HG03066 (cell line): ENCODE measurements at regions not wholly inside any gene's neighbourhood (a gene's known extent, or its start where the extent isn't known, plus 50 kb on each side); places are given as distances from the start of the nearest gene placed in this dataset.

Experiments used
- ATAC-seq: cut with Tn5 transposase; IDR thresholded peaks from one replicate; pipeline ENCODE4 v1.9.1; 2021; ENCODE audit warnings: low read depth; ENCODE audit not compliant: unreplicated experiment

- ATAC-seq, result no peak
Measured at GRCh38 chr1:239912471-239912870, 179.2 kb upstream of the FMN2 start.

GRCh38 chr1:239913141-239913585 lies 178.5 kb upstream of the FMN2 start:
- ATAC-seq, result no peak

GRCh38 chr1:239914751-239915231 lies 176.9 kb upstream of the FMN2 start:
- ATAC-seq, result no peak

- ATAC-seq, result no peak
Measured at GRCh38 chr1:239918634-239919033, 173.0 kb upstream of the FMN2 start.

GRCh38 chr1:239920214-239920613 lies 171.5 kb upstream of the FMN2 start:
- no peak for ATAC-seq

- ATAC-seq, result no peak
Measured at GRCh38 chr1:239922778-239923522, 168.7 kb upstream of the FMN2 start.

GRCh38 chr1:239924741-239925350 lies 166.8 kb upstream of the FMN2 start:
- ATAC-seq, result no peak

GRCh38 chr1:239926184-239926583 lies 165.5 kb upstream of the FMN2 start:
- no peak for ATAC-seq

GRCh38 chr1:239929317-239929716 lies 162.4 kb upstream of the FMN2 start:
- no peak for ATAC-seq

GRCh38 chr1:239930686-239931262 lies 160.9 kb upstream of the FMN2 start:
- no peak for ATAC-seq

- no peak for ATAC-seq
Measured at GRCh38 chr1:239931341-239931740, 160.3 kb upstream of the FMN2 start.

GRCh38 chr1:239939602-239940001 lies 152.1 kb upstream of the FMN2 start:
- ATAC-seq, result no peak

- no peak for ATAC-seq
Measured at GRCh38 chr1:239943761-239944160, 147.9 kb upstream of the FMN2 start.

- ATAC-seq, result no peak
Measured at GRCh38 chr1:239944666-239945065, 147.0 kb upstream of the FMN2 start.

- ATAC-seq, result no peak
Measured at GRCh38 chr1:239947801-239948200, 143.9 kb upstream of the FMN2 start.

GRCh38 chr1:239951511-239952140 lies 140.1 kb upstream of the FMN2 start:
- peak; percentile 58 for ATAC-seq

GRCh38 chr1:239952348-239953308 lies 139.1 kb upstream of the FMN2 start:
- no peak for ATAC-seq

- no peak for ATAC-seq
Measured at GRCh38 chr1:239954836-239955235, 136.8 kb upstream of the FMN2 start.

- ATAC-seq, result no peak
Measured at GRCh38 chr1:239955431-239955830, 136.3 kb upstream of the FMN2 start.

GRCh38 chr1:239956263-239956662 lies 135.4 kb upstream of the FMN2 start:
- no peak for ATAC-seq
